ENCODE measurements at regions not wholly inside any gene's neighbourhood (a gene's known extent, or its start where the extent isn't known, plus 50 kb on each side); places are given as distances from the start of the nearest gene placed in this dataset.

- Histone ChIP-seq H3K4me1 (peaks cover 0 to 9% (median 4%) of the 10 kb centered on the region in 4 donors), H3K4me3 (no peak overlapping the region), H3K9me3 (peaks cover 0 to 4% (median 0%) of the 10 kb centered on the region in 3 donors), H3K27me3 (no peaks in the 10 kb centered on the region), H3K27ac (no peak overlapping the region), H3K36me3 (no peaks in the 10 kb centered on the region)
- TF ChIP-seq CTCF (IDR thresholded peaks at IDR 0.05): no peak
- no peak for DNase-seq
- intact Hi-C loops (cut with DNase I; ENCODE audit: low total_unique reads): no loop called here
Measured at GRCh38 chr2:18788592-18788991, 199.2 kb upstream of the NT5C1B start.

GRCh38 chr2:18787726-18788125 lies 198.4 kb upstream of the NT5C1B start:
- H3K9me3 ChIP-seq: peaks cover 0 to 4% (median 0%) of the 10 kb centered on the region in 3 donors
- no peak for DNase-seq
- intact Hi-C loops (cut with DNase I; ENCODE audit: low total_unique reads): no loop called here
- H3K4me1 ChIP-seq: peaks cover 0 to 9% (median 4%) of the 10 kb centered on the region in 4 donors
- H3K27me3 ChIP-seq: no peaks in the 10 kb centered on the region
- no peak overlapping the region for H3K4me3 ChIP-seq
- TF ChIP-seq CTCF (IDR thresholded peaks at IDR 0.05): no peak
- no peaks in the 10 kb centered on the region for H3K36me3 ChIP-seq
- no peak overlapping the region for H3K27ac ChIP-seq

- Histone ChIP-seq H3K4me3 (no peak overlapping the region), H3K27me3 (no peaks in the 10 kb centered on the region), H3K27ac (no peak overlapping the region), H3K9me3 (peaks cover 0 to 4% (median 0%) of the 10 kb centered on the region in 3 donors), H3K4me1 (no peaks in the 10 kb centered on the region), H3K36me3 (no peaks in the 10 kb centered on the region)
- DNase-seq: no peak
- intact Hi-C loops (cut with DNase I; ENCODE audit: low total_unique reads): no loop called here
- no peak for TF ChIP-seq CTCF (IDR thresholded peaks at IDR 0.05)
Measured at GRCh38 chr2:18784245-18784644, 194.9 kb upstream of the NT5C1B start.

GRCh38 chr2:18781541-18782280 lies 192.3 kb upstream of the NT5C1B start:
- no peak for TF ChIP-seq CTCF (IDR thresholded peaks at IDR 0.05)
- intact Hi-C loops (cut with DNase I; ENCODE audit: low total_unique reads): no loop called here

GRCh38 chr2:18777250-18777812 lies 188.0 kb upstream of the NT5C1B start:
- intact Hi-C loops (cut with DNase I; ENCODE audit: low total_unique reads): no loop called here
- Histone ChIP-seq H3K9me3 (no peaks in the 10 kb centered on the region), H3K27ac (no peak overlapping the region), H3K36me3 (no peaks in the 10 kb centered on the region), H3K4me3 (no peak overlapping the region), H3K27me3 (no peaks in the 10 kb centered on the region), H3K4me1 (no peaks in the 10 kb centered on the region)
- no peak for TF ChIP-seq CTCF (IDR thresholded peaks at IDR 0.05)
- DNase-seq: no peak

More at GRCh38 chr2:18781541-18782280, 192.3 kb upstream of the NT5C1B start:
- H3K36me3 ChIP-seq: no peaks in the 10 kb centered on the region
- peaks cover 0 to 4% (median 0%) of the 10 kb centered on the region in 3 donors for H3K9me3 ChIP-seq
- no peaks in the 10 kb centered on the region for H3K27me3 ChIP-seq
- H3K4me3 ChIP-seq: no peak overlapping the region
- DNase-seq: no peak
- no peak overlapping the region for H3K27ac ChIP-seq
- H3K4me1 ChIP-seq: no peaks in the 10 kb centered on the region
